OCI-LY1 (cell line): ENCODE measurements at regions not wholly inside any gene's neighbourhood (a gene's known extent, or its start where the extent isn't known, plus 50 kb on each side); places are given as distances from the start of the nearest gene placed in this dataset.

Source experiments
- H2AFZ ChIP-seq: fragments of 200-600 bp; sonication (generic), shearing (Covaris generic); 2 replicates; pipeline ENCODE4 v1.6.0; 2014; ENCODE audit warnings: antibody characterized with exemption, mild to moderate bottlenecking, low read length
- H3F3A ChIP-seq: fragments of 200-600 bp; sonication (generic), shearing (Covaris generic); 2 replicates; pipeline ENCODE4 v1.6.0; 2014; ENCODE audit warnings: mild to moderate bottlenecking, antibody characterized with exemption, low read length, moderate library complexity; ENCODE audit not compliant: insufficient read depth
- H3K27ac ChIP-seq: fragments of 200-600 bp; sonication (generic); 2 replicates; pipeline ENCODE4 v1.5.1; 2014; ENCODE audit warnings: low read length, mixed run types, mild to moderate bottlenecking, low read depth; ENCODE audit not compliant: poor library complexity, severe bottlenecking
- H3K27me3 ChIP-seq: fragments of 200-600 bp; sonication (generic); 2 replicates; pipeline ENCODE4 v1.6.0; 2014; ENCODE audit warnings: antibody characterized with exemption, mild to moderate bottlenecking, low read length, moderate library complexity; ENCODE audit not compliant: insufficient read depth
- H3K36me3 ChIP-seq: fragments of 200-600 bp; sonication (generic); 2 replicates; pipeline ENCODE4 v1.6.1; 2014; ENCODE audit warnings: mild to moderate bottlenecking, antibody characterized with exemption, low read length, moderate library complexity, mixed read lengths; ENCODE audit not compliant: insufficient read depth
- H3K4me1 ChIP-seq: fragments of 200-600 bp; sonication (generic); 2 replicates; pipeline ENCODE4 v1.5.1; 2014; ENCODE audit warnings: mild to moderate bottlenecking, low read length, moderate library complexity; ENCODE audit not compliant: insufficient read depth, severe bottlenecking
- H3K4me2 ChIP-seq: fragments of 200-600 bp; sonication (generic), shearing (Covaris generic); 2 replicates; pipeline ENCODE4 v1.6.1; 2014; ENCODE audit warnings: low read length
- H3K4me3 ChIP-seq: fragments of 200-600 bp; sonication (generic); 2 replicates; pipeline ENCODE4 v1.5.1; 2014; ENCODE audit warnings: low read length, low read depth, mild to moderate bottlenecking, mixed read lengths; ENCODE audit not compliant: poor library complexity, severe bottlenecking
- H3K79me2 ChIP-seq: fragments of 200-600 bp; shearing (Covaris generic); 2 replicates; pipeline ENCODE4 v1.6.1; 2016; ENCODE audit warnings: mixed run types, low read length, mixed read lengths; ENCODE audit not compliant: insufficient read depth
- H3K9ac ChIP-seq: fragments of 200-600 bp; sonication (generic), shearing (Covaris generic); 2 replicates; pipeline ENCODE4 v1.6.1; 2014; ENCODE audit warnings: mild to moderate bottlenecking, low read length, mixed read lengths
- H3K9me2 ChIP-seq: fragments of 200-600 bp; sonication (generic), shearing (Covaris generic); 2 replicates; pipeline ENCODE4 v1.6.1; 2014; ENCODE audit warnings: low read depth, mild to moderate bottlenecking, low read length, mixed read lengths
- H3K9me3 ChIP-seq: fragments of 200-600 bp; shearing (Covaris generic); 2 replicates; pipeline ENCODE4 v1.6.1; 2014; ENCODE audit warnings: low read length, mixed read lengths
- H4K20me1 ChIP-seq: fragments of 200-600 bp; sonication (generic), shearing (Covaris generic); 2 replicates; pipeline ENCODE4 v1.6.0; 2016; ENCODE audit warnings: mild to moderate bottlenecking, low read length; ENCODE audit not compliant: insufficient read depth
- EZH2 ChIP-seq: fragments of 200-600 bp; sonication (generic), shearing (Covaris generic); IDR thresholded peaks from 2 replicates; pipeline ENCODE4 v1.8.0; 2017; ENCODE audit warnings: borderline replicate concordance, mixed run types, mild to moderate bottlenecking, antibody characterized with exemption, low read length, moderate library complexity, mixed read lengths
- TF ChIP-seq, protein P1 (sequence below): fragments of 200-600 bp; sonication (generic), shearing (Covaris generic); IDR thresholded peaks from 2 replicates; pipeline ENCODE4 v1.5.1; 2017; ENCODE audit warnings: mild to moderate bottlenecking, antibody characterized with exemption, low read length, moderate library complexity, mixed read lengths

DNA sequence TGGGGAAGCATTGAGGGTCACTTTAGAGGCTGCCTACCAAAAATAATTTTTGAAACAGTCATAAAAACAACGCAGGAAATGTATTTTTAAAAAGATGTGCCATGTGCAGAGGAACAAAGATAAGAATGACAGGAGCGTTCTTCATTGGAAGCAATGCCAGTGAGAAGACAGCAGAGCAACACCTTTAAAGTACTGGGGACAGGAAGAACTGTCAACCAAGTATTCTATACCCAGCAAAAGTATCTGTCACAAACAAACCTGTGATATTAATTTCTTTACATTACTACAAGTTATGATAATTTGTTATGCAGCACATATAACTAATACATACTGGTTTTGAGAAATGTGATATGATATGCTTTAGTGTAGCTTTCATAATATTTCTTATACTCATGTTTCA lies 675.6 kb downstream of the IRX1 start:
- H3K9me3 ChIP-seq, result peaks cover 4% of the 10 kb centered on the region; the same call in 1 of the 2 replicates
- H3K9me2 ChIP-seq, result no peaks in the 10 kb centered on the region
- no peak overlapping the region for H3K27ac ChIP-seq
- H3K4me1 ChIP-seq, result no peaks in the 10 kb centered on the region
- no peak overlapping the region for H2AFZ ChIP-seq
- no peaks in the 10 kb centered on the region for H3F3A ChIP-seq
- no peaks in the 10 kb centered on the region for H3K79me2 ChIP-seq
- H3K9ac ChIP-seq, result no peak overlapping the region
- TF ChIP-seq EZH2, result no peak
- TF ChIP-seq, protein P1, sequence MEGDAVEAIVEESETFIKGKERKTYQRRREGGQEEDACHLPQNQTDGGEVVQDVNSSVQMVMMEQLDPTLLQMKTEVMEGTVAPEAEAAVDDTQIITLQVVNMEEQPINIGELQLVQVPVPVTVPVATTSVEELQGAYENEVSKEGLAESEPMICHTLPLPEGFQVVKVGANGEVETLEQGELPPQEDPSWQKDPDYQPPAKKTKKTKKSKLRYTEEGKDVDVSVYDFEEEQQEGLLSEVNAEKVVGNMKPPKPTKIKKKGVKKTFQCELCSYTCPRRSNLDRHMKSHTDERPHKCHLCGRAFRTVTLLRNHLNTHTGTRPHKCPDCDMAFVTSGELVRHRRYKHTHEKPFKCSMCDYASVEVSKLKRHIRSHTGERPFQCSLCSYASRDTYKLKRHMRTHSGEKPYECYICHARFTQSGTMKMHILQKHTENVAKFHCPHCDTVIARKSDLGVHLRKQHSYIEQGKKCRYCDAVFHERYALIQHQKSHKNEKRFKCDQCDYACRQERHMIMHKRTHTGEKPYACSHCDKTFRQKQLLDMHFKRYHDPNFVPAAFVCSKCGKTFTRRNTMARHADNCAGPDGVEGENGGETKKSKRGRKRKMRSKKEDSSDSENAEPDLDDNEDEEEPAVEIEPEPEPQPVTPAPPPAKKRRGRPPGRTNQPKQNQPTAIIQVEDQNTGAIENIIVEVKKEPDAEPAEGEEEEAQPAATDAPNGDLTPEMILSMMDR, result no peak
- no peaks in the 10 kb centered on the region for H3K36me3 ChIP-seq
- H3K4me3 ChIP-seq, result no peak overlapping the region
- H3K27me3 ChIP-seq, result no peaks in the 10 kb centered on the region
- H3K4me2 ChIP-seq, result no peak overlapping the region
- no peaks in the 10 kb centered on the region for H4K20me1 ChIP-seq

DNA sequence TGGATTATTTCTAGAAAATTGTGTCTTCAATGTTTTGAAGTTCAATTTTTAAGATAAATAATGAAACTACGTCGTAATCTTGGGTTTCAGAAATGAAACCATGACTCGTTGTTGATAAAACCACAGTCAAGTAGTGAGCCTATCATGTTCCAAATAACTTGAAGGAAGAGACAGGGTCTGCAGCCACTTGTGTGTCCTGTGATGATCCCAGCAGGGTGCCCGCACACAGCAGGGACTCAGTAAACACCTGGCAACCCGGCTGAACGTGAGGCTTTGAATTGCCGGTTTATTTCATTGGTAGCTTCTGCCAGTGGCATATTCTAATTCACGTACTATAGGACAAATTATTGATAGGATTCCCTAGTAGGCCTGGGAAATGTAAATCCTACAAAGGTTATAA lies 679.6 kb downstream of the IRX1 start:
- H2AFZ ChIP-seq, result no peak overlapping the region
- H3K4me1 ChIP-seq, result no peaks in the 10 kb centered on the region
- no peak overlapping the region for H3K9ac ChIP-seq
- no peaks in the 10 kb centered on the region for H3K36me3 ChIP-seq
- H3K27ac ChIP-seq, result no peak overlapping the region
- TF ChIP-seq EZH2, result no peak
- TF ChIP-seq, protein P1, result no peak
- no peaks in the 10 kb centered on the region for H3K79me2 ChIP-seq
- no peak overlapping the region for H3K4me2 ChIP-seq
- H3F3A ChIP-seq, result no peaks in the 10 kb centered on the region
- H4K20me1 ChIP-seq, result no peaks in the 10 kb centered on the region
- H3K4me3 ChIP-seq, result no peak overlapping the region
- no peaks in the 10 kb centered on the region for H3K9me2 ChIP-seq
- peaks cover 4% of the 10 kb centered on the region; the same call in 1 of the 2 replicates for H3K9me3 ChIP-seq
- H3K27me3 ChIP-seq, result no peaks in the 10 kb centered on the region

DNA sequence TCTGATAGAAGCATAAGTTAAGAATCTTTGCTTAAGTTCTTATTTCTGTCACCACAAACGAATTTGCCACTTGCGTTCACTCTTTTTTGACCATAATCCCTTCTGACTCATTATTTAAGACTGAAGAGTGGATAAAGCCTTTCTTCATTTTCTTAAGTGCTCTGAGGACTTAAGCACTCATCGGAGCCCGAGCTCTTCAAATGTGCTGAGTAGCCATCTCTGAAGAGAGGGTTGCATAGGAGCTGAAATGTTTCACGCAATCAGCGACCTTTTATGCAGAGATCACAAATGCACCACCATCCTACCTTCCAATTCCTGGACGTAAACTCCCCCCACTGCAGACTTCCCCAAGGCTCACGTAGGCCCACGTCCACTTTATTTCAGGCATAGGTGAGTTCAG lies 699.2 kb downstream of the IRX1 start:
- H3K36me3 ChIP-seq, result no peaks in the 10 kb centered on the region
- TF ChIP-seq, protein P1, result no peak
- no peak for TF ChIP-seq EZH2
- H3K27ac ChIP-seq, result no peak overlapping the region
- no peak overlapping the region for H3K4me3 ChIP-seq
- H3K9ac ChIP-seq, result no peak overlapping the region
- H3K27me3 ChIP-seq, result no peaks in the 10 kb centered on the region
- no peaks in the 10 kb centered on the region for H3K9me2 ChIP-seq
- H2AFZ ChIP-seq, result no peak overlapping the region
- no peaks in the 10 kb centered on the region for H3K79me2 ChIP-seq
- no peaks in the 10 kb centered on the region for H3F3A ChIP-seq
- H3K4me1 ChIP-seq, result no peaks in the 10 kb centered on the region
- no peak overlapping the region for H3K4me2 ChIP-seq
- H4K20me1 ChIP-seq, result no peaks in the 10 kb centered on the region
- H3K9me3 ChIP-seq, result no peaks in the 10 kb centered on the region
